C4-2B (cell line): ENCODE measurements at regions not wholly inside any gene's neighbourhood (a gene's known extent, or its start where the extent isn't known, plus 50 kb on each side); places are given as distances from the start of the nearest gene placed in this dataset.

Experiments
- ZFX ChIP-seq: fragments of 450-650 bp; IDR thresholded peaks from 2 replicates; pipeline ENCODE4 v1.6.1; 2017
- TF ChIP-seq, protein P1 (sequence below): fragments of 450-650 bp; conservative IDR thresholded peaks from 2 replicates; pipeline ENCODE4 v1.5.1; 2017; ENCODE audit warnings: mild to moderate bottlenecking

DNA sequence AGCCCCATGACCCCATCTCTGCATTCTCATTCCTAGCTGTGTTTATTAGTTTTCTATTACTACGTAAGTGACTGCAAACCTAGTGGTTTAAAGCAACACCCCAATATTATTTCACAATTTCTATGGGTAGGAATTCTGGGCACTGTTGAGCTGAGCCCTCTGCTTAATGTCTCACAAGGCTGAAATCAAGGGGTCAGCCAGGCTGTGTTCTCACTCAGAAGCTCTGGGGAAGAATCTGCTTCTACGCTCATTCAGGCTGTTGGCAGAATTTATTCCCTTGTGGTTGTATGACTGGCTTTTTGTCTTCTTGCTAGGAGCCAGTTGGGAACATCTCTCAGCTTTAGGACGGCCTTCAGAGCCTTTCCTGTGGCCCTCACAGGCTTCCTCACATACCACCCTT lies 181.0 kb downstream of the GIPC2 start:
- TF ChIP-seq, protein P1, sequence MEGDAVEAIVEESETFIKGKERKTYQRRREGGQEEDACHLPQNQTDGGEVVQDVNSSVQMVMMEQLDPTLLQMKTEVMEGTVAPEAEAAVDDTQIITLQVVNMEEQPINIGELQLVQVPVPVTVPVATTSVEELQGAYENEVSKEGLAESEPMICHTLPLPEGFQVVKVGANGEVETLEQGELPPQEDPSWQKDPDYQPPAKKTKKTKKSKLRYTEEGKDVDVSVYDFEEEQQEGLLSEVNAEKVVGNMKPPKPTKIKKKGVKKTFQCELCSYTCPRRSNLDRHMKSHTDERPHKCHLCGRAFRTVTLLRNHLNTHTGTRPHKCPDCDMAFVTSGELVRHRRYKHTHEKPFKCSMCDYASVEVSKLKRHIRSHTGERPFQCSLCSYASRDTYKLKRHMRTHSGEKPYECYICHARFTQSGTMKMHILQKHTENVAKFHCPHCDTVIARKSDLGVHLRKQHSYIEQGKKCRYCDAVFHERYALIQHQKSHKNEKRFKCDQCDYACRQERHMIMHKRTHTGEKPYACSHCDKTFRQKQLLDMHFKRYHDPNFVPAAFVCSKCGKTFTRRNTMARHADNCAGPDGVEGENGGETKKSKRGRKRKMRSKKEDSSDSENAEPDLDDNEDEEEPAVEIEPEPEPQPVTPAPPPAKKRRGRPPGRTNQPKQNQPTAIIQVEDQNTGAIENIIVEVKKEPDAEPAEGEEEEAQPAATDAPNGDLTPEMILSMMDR, result no peak
- no peak for TF ChIP-seq ZFX
